SK-N-MC (cell line): ENCODE measurements at regions not wholly inside any gene's neighbourhood (a gene's known extent, or its start where the extent isn't known, plus 50 kb on each side); places are given as distances from the start of the nearest gene placed in this dataset.

Experiments
- EZH2 ChIP-seq: fragments of 200-600 bp; sonication (generic); IDR thresholded peaks from one replicate; pipeline ENCODE4 v1.6.1; 2017; ENCODE audit warnings: antibody characterized with exemption
- FOXP2 ChIP-seq: optimal IDR thresholded peaks from 2 replicates; pipeline ENCODE3; 2011; ENCODE audit warnings: mild to moderate bottlenecking, moderate library complexity; ENCODE audit not compliant: insufficient read depth; ENCODE audit errors: extremely low read length, control extremely low read depth
- POLR2AphosphoS5 ChIP-seq: IDR thresholded peaks from 2 replicates; pipeline ENCODE4 v1.6.1; 2012; ENCODE audit warnings: mild to moderate bottlenecking, low read depth, low read length, borderline replicate concordance

DNA sequence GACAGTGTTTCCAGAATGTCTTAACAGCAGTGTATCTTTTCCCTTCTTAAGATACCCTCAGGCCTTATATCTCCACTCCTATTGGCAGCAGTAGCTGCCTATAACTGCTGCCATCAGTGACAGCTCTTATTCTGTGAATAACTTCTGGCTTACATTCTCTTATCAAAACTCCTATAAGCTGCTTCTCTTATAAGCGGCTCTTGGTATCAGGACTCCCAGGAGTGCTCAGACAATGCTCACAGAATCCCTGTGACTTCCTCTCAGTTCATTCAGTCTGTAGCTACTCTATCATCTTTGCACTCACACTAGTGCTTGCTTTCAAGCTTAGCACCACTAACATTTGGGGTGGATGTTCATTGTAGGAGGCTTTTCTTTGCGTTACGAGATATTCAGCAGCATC lies 143.7 kb upstream of the CDH7 start:
- TF ChIP-seq EZH2 (no peak), POLR2AphosphoS5 (no peak), FOXP2 (no peak)
